ENCODE measurements at regions not wholly inside any gene's neighbourhood (a gene's known extent, or its start where the extent isn't known, plus 50 kb on each side); places are given as distances from the start of the nearest gene placed in this dataset.

- no peak for TF ChIP-seq CTCF (IDR thresholded peaks at IDR 0.05)
- TF ChIP-seq ZFX (IDR thresholded peaks at IDR 0.05; ENCODE audit: borderline replicate concordance) = no peak
Measured at GRCh38 chr2:138838851-138839620, 58.8 kb upstream of the NXPH2 start.

All from 22Rv1 (cell line).